Duodenal mucosa (tissue), 2 donors: ENCODE measurements at regions not wholly inside any gene's neighbourhood (a gene's known extent, or its start where the extent isn't known, plus 50 kb on each side); places are given as distances from the start of the nearest gene placed in this dataset.

Source experiments
- H3K27ac ChIP-seq: one replicate; pipeline ENCODE4 v1.7.0; 2013; ENCODE audit warnings: low read depth, low read length
- H3K27me3 ChIP-seq, 2 donors: one replicate each; pipeline ENCODE4 v1.7.0; 2013; ENCODE audit warnings: low read length in 2 of 2, control low read depth in 1 of 2; ENCODE audit not compliant: insufficient read depth in 2 of 2, control insufficient read depth in 1 of 2
- H3K36me3 ChIP-seq, 2 donors: one replicate each; pipeline ENCODE4 v1.7.0; 2013; ENCODE audit warnings: low read length in 2 of 2, control low read depth in 1 of 2; ENCODE audit not compliant: insufficient read depth in 2 of 2, control insufficient read depth in 1 of 2
- H3K4me1 ChIP-seq, 2 donors: one replicate each; pipeline ENCODE4 v1.7.0; 2013; ENCODE audit warnings: low read length in 2 of 2, control low read depth in 1 of 2; ENCODE audit not compliant: insufficient read depth in 2 of 2, control insufficient read depth in 1 of 2
- H3K4me3 ChIP-seq, 2 donors: one replicate each; pipeline ENCODE4 v1.7.0; 2013; ENCODE audit warnings: low read length in 2 of 2, low read depth in 1 of 2
- H3K9ac ChIP-seq, 2 donors: one replicate each; pipeline ENCODE4 v1.7.0; 2013; ENCODE audit warnings: low read length in 2 of 2, low read depth in 1 of 2
- H3K9me3 ChIP-seq, 2 donors: one replicate each; pipeline ENCODE4 v1.7.0; 2013; ENCODE audit warnings: low read length in 2 of 2, control low read depth in 1 of 2; ENCODE audit not compliant: control insufficient read depth in 1 of 2

DNA sequence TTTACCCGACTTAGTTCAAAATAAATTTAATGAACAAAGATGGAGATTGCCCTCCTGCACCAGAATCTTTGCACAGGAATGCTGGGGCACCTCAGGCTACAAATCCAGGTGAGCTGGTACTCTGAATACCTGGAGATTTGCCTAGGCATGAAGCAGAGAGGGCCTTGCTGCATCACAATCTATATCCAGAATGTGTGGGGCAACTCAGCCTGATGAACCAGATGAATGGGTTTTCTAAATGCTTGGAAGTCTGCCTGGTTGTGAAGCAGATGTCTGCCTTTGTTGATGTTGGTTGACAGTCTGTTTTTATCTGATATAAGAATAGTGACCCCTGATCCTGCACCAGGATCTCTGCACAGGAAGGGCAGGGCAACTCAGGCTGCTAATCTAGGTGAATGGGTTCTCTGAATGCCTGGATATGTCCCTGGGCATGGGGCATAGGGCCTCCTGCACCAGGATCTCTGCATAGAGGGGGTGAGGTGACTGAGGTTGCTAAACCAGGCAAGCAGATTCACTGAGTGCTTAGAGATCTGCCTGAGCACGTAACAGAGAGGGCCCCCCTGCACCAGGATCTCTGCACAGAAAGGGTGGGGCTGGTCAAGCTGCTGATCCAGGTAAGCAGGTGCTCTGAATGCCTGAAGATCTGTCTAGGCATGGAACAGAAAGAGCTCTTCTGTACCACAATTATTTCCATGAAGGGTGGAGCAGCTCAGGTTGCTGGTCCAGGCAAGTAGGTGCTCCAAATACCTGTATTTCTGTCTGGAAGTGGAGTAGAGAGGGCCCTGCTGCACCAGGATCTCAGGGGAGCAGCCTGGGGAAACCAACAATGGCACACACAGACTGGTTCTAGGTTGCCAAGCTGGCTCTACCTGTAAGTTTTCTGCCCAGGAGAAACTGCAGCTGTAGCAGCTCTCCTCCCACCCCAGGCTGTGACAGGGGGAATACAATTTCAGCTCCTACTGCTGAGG, 437.5 kb downstream of the MMUT start:
- no peaks in the 10 kb centered on the region for H3K4me1 ChIP-seq
- H3K27me3 ChIP-seq, result no peaks in the 10 kb centered on the region
- H3K9ac ChIP-seq, result no peak overlapping the region
- H3K27ac ChIP-seq, result no peak overlapping the region
- H3K4me3 ChIP-seq, result no peak overlapping the region
- no peaks in the 10 kb centered on the region for H3K36me3 ChIP-seq
- peaks cover 4 to 10% of the 10 kb centered on the region in 2 donors for H3K9me3 ChIP-seq

DNA sequence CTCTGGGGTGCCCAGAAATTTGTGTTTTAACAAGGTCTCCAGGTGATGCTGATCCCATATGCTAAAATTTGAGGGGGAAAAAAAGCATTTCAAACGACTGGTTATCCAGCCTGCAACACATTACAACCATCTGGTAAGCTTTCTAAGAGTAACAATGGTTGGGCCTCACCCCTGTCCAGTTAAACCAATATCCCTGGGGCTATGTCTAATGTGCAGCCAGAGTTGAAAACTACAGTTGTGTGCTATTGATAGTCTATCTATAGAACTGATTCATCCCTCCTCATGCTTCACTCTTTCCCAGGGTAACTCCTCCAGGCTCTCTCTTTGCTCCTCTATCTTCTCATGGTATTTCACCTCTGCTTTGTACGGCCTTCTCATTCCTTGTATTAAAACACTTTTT, 458.3 kb downstream of the MMUT start:
- Histone ChIP-seq H3K9me3 (no peaks in the 10 kb centered on the region), H3K36me3 (no peaks in the 10 kb centered on the region), H3K4me3 (no peak overlapping the region), H3K4me1 (no peaks in the 10 kb centered on the region), H3K27ac (no peak overlapping the region), H3K9ac (no peak overlapping the region), H3K27me3 (no peaks in the 10 kb centered on the region)

DNA sequence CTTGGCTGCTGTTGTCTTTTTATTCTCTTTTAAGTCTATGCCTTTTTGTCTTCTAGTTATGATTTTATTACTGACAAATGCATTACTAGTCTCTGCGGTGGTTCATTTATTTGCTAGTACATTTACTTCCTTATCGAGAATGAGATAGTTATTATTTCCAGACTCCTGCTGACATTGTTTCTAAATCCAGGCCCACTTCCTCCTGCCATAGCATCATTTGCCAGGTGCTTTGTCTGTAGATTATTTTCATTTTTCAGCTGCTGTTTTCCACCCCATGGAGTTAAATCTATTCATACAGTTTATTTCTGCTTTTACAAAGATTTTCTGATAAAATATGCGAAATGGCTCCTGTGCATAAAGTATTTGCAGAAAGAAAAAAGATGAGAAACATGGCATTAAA, 459.7 kb downstream of the MMUT start:
- Histone ChIP-seq H3K4me1 (no peaks in the 10 kb centered on the region), H3K9ac (no peak overlapping the region), H3K27ac (no peak overlapping the region), H3K9me3 (no peaks in the 10 kb centered on the region), H3K4me3 (no peak overlapping the region), H3K27me3 (no peaks in the 10 kb centered on the region), H3K36me3 (no peaks in the 10 kb centered on the region)

DNA sequence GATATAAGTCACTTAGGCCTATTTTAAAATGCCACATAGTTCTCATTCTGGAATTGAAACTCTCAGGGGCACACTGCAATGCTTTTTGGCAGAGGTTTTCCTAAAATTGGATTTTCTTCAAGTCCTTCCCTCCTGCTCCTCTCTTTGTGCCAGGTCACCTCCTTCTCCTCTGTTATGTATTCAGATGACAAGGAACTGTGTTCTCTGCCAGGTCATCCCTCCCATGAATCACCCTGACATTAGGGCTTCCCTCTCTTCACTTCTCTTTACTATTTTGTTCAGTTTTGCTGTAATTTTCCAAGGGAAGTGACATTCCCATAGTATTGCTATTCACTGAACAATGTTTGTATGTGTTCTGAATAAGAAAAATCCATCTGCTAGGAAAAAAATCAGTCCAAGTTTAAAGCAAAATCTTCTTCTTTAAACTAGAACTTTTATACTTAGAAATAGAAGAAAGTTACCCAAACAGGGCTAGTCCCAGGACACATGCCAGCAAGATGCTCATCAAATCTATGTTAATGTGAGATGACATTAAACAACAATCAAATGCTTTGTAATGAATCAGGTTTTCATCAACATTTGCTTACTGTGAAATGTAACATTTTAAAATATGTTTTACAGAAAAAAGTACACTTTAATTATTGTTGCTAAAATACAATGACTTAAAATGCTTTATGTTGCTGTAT, 461.1 kb downstream of the MMUT start:
- H3K9ac ChIP-seq, result no peak overlapping the region
- no peak overlapping the region for H3K27ac ChIP-seq
- H3K27me3 ChIP-seq, result no peaks in the 10 kb centered on the region
- no peak overlapping the region for H3K4me3 ChIP-seq
- H3K9me3 ChIP-seq, result no peaks in the 10 kb centered on the region
- H3K4me1 ChIP-seq, result no peaks in the 10 kb centered on the region
- H3K36me3 ChIP-seq, result no peaks in the 10 kb centered on the region

DNA sequence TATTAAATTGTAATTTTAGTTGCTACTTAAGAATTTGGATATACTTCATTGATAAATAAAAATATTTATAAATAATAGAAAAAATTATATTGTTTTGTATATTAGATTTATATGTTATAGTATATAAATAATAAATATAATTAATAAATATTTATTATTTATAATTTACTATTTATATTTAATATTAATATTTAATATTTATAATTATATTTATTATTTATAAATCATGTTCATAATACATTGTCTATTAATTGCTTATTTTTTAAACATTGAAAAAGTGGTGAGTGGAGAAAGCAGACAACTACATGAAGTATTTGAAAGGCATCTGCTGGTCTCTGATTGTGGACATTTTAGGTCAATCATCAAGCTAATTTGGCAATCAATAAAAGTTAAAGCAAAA, 464.5 kb downstream of the MMUT start:
- H3K27ac ChIP-seq, result no peak overlapping the region
- no peaks in the 10 kb centered on the region for H3K36me3 ChIP-seq
- H3K9me3 ChIP-seq, result peaks cover 0 to 6% of the 10 kb centered on the region in 2 donors
- H3K9ac ChIP-seq, result no peak overlapping the region
- H3K4me1 ChIP-seq, result no peaks in the 10 kb centered on the region
- H3K4me3 ChIP-seq, result no peak overlapping the region
- H3K27me3 ChIP-seq, result no peaks in the 10 kb centered on the region

DNA sequence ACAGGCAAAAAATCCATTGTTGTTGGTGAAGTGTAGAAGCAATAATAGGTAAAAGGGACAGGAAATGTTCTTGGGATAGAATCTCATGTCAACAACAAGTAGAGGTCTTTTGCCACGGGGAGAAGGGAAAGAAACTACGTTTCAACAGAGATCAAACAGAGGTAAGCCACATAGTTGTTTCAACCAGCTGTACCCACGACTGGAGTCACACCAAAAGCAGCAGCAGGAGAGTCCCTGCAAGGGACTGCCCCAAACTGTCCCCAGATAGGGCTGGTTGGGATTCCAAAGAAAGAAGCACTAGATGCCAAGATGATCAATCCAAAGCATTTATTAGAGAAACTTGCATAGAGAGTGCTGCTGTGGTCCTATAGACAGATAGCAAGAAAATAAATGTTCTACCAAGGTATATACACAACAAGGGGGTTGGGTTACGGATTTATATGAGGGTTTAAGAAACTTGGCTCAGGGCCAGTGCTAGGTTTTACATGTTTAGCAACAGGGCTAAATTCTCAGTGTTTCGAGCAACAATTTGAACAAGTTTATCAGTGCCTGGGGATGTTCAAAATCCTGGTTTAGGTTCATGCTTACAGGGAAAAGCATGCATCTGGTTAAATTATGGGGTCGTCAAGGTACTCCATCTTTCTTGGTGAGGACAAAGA, 466.5 kb downstream of the MMUT start:
- Histone ChIP-seq H3K9me3 (peaks cover 0 to 6% of the 10 kb centered on the region in 2 donors), H3K4me1 (no peaks in the 10 kb centered on the region), H3K27me3 (no peaks in the 10 kb centered on the region), H3K27ac (no peak overlapping the region), H3K9ac (no peak overlapping the region), H3K4me3 (no peak overlapping the region), H3K36me3 (no peaks in the 10 kb centered on the region)

DNA sequence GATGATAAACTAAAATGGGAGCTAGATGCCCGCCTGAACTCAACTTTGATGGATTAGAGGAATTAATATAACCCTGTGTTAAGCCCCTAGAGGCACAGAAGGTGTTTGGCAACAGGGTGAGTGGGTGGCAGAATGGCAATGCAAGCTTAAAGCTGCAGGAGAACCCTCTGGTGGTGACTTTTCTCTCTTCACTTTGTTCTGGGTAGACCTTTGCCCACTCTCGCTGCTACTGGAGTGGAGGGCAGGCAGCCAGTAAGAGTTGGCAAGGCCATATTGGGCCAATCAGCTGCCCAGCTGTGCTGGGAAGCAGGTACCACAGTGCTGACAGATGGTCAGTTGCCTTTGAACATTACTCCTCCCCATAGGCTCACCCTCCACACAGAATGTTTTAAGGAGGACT, 468.2 kb downstream of the MMUT start:
- Histone ChIP-seq H3K27me3 (no peaks in the 10 kb centered on the region), H3K4me1 (no peaks in the 10 kb centered on the region), H3K9ac (no peak overlapping the region), H3K27ac (no peak overlapping the region), H3K9me3 (peaks cover 10 to 12% of the 10 kb centered on the region in 2 donors), H3K4me3 (no peak overlapping the region), H3K36me3 (no peaks in the 10 kb centered on the region)

DNA sequence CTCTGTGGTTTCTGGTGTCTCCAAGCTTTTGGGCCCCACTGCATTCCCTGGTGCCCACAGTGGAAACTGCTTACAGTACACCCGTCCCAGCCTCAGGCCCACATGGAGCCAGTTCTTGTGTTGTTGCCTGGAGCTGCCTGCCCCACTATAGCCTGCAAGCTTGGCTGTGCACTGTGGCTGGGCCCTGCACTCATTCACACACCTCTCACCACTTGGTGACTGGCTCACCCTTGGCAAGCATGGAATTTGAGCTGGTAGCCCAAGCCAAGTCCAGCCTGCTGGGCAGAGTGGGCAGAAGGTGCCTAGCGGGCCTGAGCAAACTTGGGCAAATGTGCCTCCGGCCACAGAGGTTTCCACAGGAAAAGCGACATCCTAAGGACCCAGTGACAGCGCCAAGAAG, 472.3 kb downstream of the MMUT start:
- no peak overlapping the region for H3K27ac ChIP-seq
- no peaks in the 10 kb centered on the region for H3K27me3 ChIP-seq
- H3K9me3 ChIP-seq, result peaks cover 13 to 20% of the 10 kb centered on the region in 2 donors
- no peaks in the 10 kb centered on the region for H3K4me1 ChIP-seq
- no peak overlapping the region for H3K4me3 ChIP-seq
- no peaks in the 10 kb centered on the region for H3K36me3 ChIP-seq
- no peak overlapping the region for H3K9ac ChIP-seq

DNA sequence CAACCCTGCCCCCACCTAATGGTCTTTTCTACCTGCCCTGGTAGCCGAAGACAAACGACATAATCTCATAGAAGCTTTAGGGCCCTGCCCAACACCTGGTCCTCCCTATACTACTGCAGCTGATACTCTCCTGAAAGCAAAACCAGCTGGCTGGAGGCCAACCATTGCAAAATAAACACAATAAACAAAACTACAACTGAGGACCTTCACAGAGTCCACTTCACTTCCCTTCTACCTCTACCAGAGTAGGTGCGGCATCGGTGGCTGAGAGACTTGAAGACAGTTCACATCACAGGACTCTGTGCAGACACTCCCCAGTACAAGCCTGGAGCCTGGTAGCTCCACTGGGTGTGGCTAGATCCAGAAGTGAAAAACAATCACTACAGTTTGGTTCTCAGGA, 476.2 kb downstream of the MMUT start:
- no peak overlapping the region for H3K9ac ChIP-seq
- peaks cover 13 to 20% of the 10 kb centered on the region in 2 donors for H3K9me3 ChIP-seq
- no peaks in the 10 kb centered on the region for H3K36me3 ChIP-seq
- no peaks in the 10 kb centered on the region for H3K4me1 ChIP-seq
- no peak overlapping the region for H3K4me3 ChIP-seq
- no peak overlapping the region for H3K27ac ChIP-seq
- H3K27me3 ChIP-seq, result no peaks in the 10 kb centered on the region

DNA sequence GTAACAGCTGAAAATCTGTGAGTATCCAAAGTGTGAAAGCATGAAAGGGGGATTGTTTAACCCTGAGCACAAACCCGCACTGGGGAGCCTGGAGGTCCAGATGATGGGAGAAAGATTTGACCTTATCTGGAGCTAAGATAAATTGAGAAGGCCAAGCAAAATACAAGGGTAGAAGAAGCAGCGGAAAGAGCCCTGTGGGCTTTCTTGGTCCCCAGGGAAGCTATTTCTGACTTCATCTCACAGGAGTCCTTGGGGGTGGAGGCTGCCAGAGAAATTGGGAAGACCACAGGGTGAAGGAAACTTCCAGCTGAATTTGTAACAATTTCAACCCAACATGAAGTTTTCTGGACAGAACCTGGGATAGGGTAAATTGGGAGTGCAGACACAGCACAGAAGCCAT, 476.9 kb downstream of the MMUT start:
- Histone ChIP-seq H3K4me3 (no peak overlapping the region), H3K36me3 (no peaks in the 10 kb centered on the region), H3K9me3 (peaks cover 13 to 20% of the 10 kb centered on the region in 2 donors), H3K27ac (no peak overlapping the region), H3K9ac (no peak overlapping the region), H3K27me3 (no peaks in the 10 kb centered on the region), H3K4me1 (no peaks in the 10 kb centered on the region)
